Astrocyte (in vitro differentiated cells and primary cell): ENCODE measurements at regions not wholly inside any gene's neighbourhood (a gene's known extent, or its start where the extent isn't known, plus 50 kb on each side); places are given as distances from the start of the nearest gene placed in this dataset.

Experiments
- DNase-seq: peaks from one replicate; pipeline ENCODE4 v3.0.0-alpha.2; 2010; ENCODE audit warnings: low read depth
- FAIRE-seq: peaks from 2 replicates; lab custom pipeline; 2011; peaks lifted over from hg19 to GRCh38; lab: Jason Lieb, UNC
- H2AFZ ChIP-seq: 2 replicates; pipeline ENCODE4 v1.6.0; 2012; ENCODE audit warnings: low read depth, low read length, inconsistent platforms
- H3K27ac ChIP-seq: 2 replicates; pipeline ENCODE4 v1.5.1; 2011; ENCODE audit warnings: low read depth, low read length, inconsistent platforms
- H3K27me3 ChIP-seq: 2 replicates; pipeline ENCODE4 v1.6.0; 2011; ENCODE audit warnings: low read length, inconsistent platforms; ENCODE audit not compliant: insufficient read depth
- H3K36me3 ChIP-seq: 2 replicates; pipeline ENCODE4 v1.5.1; 2011; ENCODE audit warnings: low read length, inconsistent platforms; ENCODE audit not compliant: insufficient read depth
- H3K4me1 ChIP-seq: 2 replicates; pipeline ENCODE4 v1.5.1; 2011; ENCODE audit warnings: low read length, inconsistent platforms; ENCODE audit not compliant: insufficient read depth
- H3K4me2 ChIP-seq: 2 replicates; pipeline ENCODE4 v1.6.0; 2012; ENCODE audit warnings: low read length, inconsistent platforms
- H3K4me3 ChIP-seq: 2 replicates; pipeline ENCODE4 v1.5.1; 2011; ENCODE audit warnings: low read depth, mild to moderate bottlenecking, low read length, inconsistent platforms; ENCODE audit not compliant: insufficient read depth
- H3K79me2 ChIP-seq: 2 replicates; pipeline ENCODE4 v1.6.0; 2012; ENCODE audit warnings: mild to moderate bottlenecking, low read length, inconsistent platforms; ENCODE audit not compliant: insufficient read depth
- H3K9ac ChIP-seq: 2 replicates; pipeline ENCODE4 v1.6.0; 2012; ENCODE audit warnings: mild to moderate bottlenecking, low read length, inconsistent platforms
- H3K9me3 ChIP-seq: 2 replicates; pipeline ENCODE4 v1.5.1; 2012; ENCODE audit warnings: low read depth, mild to moderate bottlenecking, low read length, inconsistent platforms; ENCODE audit not compliant: insufficient read depth
- H4K20me1 ChIP-seq: 2 replicates; pipeline ENCODE4 v1.6.0; 2012; ENCODE audit warnings: low read length, inconsistent platforms; ENCODE audit not compliant: insufficient read depth
- H3K27ac Mint-ChIP-seq: one replicate; pipeline ENCODE4 v1.8.0; 2021; ENCODE audit warnings: mild to moderate bottlenecking, mixed read lengths; ENCODE audit not compliant: unreplicated experiment
- H3K27me3 Mint-ChIP-seq: one replicate; pipeline ENCODE4 v1.8.0; 2021; ENCODE audit warnings: low read depth, mixed read lengths; ENCODE audit not compliant: unreplicated experiment
- H3K36me3 Mint-ChIP-seq: one replicate; pipeline ENCODE4 v1.8.0; 2021; ENCODE audit warnings: low read depth, mixed read lengths; ENCODE audit not compliant: unreplicated experiment
- H3K4me1 Mint-ChIP-seq: one replicate; pipeline ENCODE4 v1.8.0; 2021; ENCODE audit warnings: low read depth, mixed read lengths; ENCODE audit not compliant: unreplicated experiment
- H3K4me3 Mint-ChIP-seq: one replicate; pipeline ENCODE4 v1.8.0; 2021; ENCODE audit warnings: mild to moderate bottlenecking, moderate library complexity, mixed read lengths; ENCODE audit not compliant: unreplicated experiment
- H3K9me3 Mint-ChIP-seq: one replicate; pipeline ENCODE4 v1.8.0; 2021; ENCODE audit warnings: mild to moderate bottlenecking, mixed read lengths; ENCODE audit not compliant: unreplicated experiment
- EZH2 ChIP-seq: IDR thresholded peaks from 2 replicates; pipeline ENCODE4 v1.6.1; 2012; ENCODE audit warnings: mild to moderate bottlenecking, low read length, inconsistent platforms; ENCODE audit not compliant: insufficient read depth
- TF ChIP-seq, protein P1 (sequence below): IDR thresholded peaks from 2 replicates; pipeline ENCODE4 v1.5.1; 2011; ENCODE audit warnings: low read depth, mild to moderate bottlenecking, inconsistent platforms, low read length, moderate library complexity; ENCODE audit not compliant: insufficient read depth

DNA sequence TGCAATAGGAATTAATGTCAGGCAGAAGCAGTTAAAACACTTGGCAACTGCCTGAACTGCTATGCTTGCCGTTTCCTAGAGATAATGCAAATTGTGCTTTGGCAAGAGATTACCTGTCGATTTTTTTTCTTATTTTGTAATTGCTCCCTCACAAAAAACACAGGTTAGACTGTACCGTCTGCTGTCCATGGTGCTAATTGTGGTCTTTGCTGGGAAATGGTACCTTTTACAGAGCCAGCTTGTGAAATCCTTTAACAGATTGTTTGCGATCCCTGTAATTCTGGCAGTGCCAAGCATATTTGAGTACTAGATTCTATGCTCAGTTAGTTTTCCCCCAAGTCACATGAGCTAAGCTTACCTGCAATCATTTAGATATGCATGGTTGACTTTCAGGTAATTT is 2125.8 kb upstream of the WWC1 start:
- H2AFZ ChIP-seq, result no peak overlapping the region
- no peaks in the 10 kb centered on the region for H3K27me3 ChIP-seq
- H3K27me3 Mint-ChIP-seq, result no peaks in the 10 kb centered on the region
- no peaks in the 10 kb centered on the region for H3K36me3 ChIP-seq
- no peak for FAIRE-seq
- H3K36me3 Mint-ChIP-seq, result no peaks in the 10 kb centered on the region
- H3K9me3 ChIP-seq, result no peaks in the 10 kb centered on the region
- no peak overlapping the region for H3K4me3 Mint-ChIP-seq
- H3K4me1 Mint-ChIP-seq, result no peaks in the 10 kb centered on the region
- H3K4me2 ChIP-seq, result no peak overlapping the region
- no peak for TF ChIP-seq EZH2
- TF ChIP-seq, protein P1, sequence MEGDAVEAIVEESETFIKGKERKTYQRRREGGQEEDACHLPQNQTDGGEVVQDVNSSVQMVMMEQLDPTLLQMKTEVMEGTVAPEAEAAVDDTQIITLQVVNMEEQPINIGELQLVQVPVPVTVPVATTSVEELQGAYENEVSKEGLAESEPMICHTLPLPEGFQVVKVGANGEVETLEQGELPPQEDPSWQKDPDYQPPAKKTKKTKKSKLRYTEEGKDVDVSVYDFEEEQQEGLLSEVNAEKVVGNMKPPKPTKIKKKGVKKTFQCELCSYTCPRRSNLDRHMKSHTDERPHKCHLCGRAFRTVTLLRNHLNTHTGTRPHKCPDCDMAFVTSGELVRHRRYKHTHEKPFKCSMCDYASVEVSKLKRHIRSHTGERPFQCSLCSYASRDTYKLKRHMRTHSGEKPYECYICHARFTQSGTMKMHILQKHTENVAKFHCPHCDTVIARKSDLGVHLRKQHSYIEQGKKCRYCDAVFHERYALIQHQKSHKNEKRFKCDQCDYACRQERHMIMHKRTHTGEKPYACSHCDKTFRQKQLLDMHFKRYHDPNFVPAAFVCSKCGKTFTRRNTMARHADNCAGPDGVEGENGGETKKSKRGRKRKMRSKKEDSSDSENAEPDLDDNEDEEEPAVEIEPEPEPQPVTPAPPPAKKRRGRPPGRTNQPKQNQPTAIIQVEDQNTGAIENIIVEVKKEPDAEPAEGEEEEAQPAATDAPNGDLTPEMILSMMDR, result no peak
- H3K79me2 ChIP-seq, result no peaks in the 10 kb centered on the region
- no peak overlapping the region for H3K9ac ChIP-seq
- no peak overlapping the region for H3K4me3 ChIP-seq
- no peak overlapping the region for H3K27ac ChIP-seq
- H3K27ac Mint-ChIP-seq, result no peak overlapping the region
- no peaks in the 10 kb centered on the region for H4K20me1 ChIP-seq
- no peak for DNase-seq
- H3K4me1 ChIP-seq, result no peaks in the 10 kb centered on the region
- no peaks in the 10 kb centered on the region for H3K9me3 Mint-ChIP-seq

DNA sequence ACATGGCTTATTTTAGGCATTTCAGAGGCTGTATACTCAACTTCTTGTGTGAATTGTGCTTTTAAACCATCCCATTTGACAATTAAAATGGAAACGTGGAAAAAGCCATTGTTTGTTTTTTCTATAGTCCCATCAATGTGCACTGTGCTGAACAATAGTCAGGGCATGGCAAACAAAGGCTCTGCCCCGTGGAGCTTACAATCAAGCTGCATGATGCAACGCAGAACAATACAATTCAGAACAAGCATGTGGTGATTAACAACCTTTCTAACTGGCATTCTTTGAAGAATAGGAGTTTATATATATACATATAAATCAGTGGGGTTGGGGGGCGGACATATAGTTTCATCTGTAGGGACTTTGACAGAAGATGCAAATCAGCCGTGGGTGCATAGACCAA is 2125.4 kb upstream of the WWC1 start:
- FAIRE-seq (no peak), DNase-seq (no peak)
- Mint-ChIP-seq H3K4me1 (no peaks in the 10 kb centered on the region), H3K4me3 (no peak overlapping the region), H3K27me3 (no peaks in the 10 kb centered on the region), H3K27ac (no peak overlapping the region), H3K9me3 (no peaks in the 10 kb centered on the region), H3K36me3 (no peaks in the 10 kb centered on the region)
- Histone ChIP-seq H3K36me3 (no peaks in the 10 kb centered on the region), H3K4me3 (no peak overlapping the region), H3K4me2 (no peak overlapping the region), H4K20me1 (no peaks in the 10 kb centered on the region), H2AFZ (no peak overlapping the region), H3K4me1 (no peaks in the 10 kb centered on the region), H3K27ac (no peak overlapping the region), H3K79me2 (no peaks in the 10 kb centered on the region), H3K9ac (no peak overlapping the region), H3K9me3 (no peaks in the 10 kb centered on the region), H3K27me3 (no peaks in the 10 kb centered on the region)
- TF ChIP-seq EZH2, result no peak
- TF ChIP-seq, protein P1, result no peak

DNA sequence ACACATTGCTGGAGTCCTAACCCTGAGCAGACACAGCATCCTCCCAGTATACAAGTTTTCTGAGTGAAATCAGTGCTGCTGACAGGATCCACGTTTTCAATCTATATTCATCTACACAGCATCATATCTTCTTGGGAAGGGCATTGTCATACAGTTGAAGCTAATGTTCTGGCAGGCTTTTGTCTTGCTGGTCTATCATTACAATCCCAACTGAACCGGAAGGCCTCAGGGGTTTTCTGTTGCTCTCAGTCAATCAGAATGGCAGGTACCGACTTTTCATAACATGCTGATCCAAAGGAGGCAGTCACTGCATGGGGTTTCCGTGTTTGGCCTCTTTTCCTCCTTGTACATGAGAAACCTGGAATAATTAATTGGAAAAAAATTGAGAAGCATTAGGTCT is 2118.8 kb upstream of the WWC1 start:
- Histone ChIP-seq H3K27ac (no peak overlapping the region), H3K9me3 (no peaks in the 10 kb centered on the region), H2AFZ (no peak overlapping the region), H3K4me1 (no peaks in the 10 kb centered on the region), H3K27me3 (no peaks in the 10 kb centered on the region), H3K4me2 (no peak overlapping the region), H3K4me3 (no peak overlapping the region), H3K9ac (no peak overlapping the region), H3K36me3 (no peaks in the 10 kb centered on the region), H4K20me1 (no peaks in the 10 kb centered on the region), H3K79me2 (no peaks in the 10 kb centered on the region)
- TF ChIP-seq EZH2, result no peak
- TF ChIP-seq, protein P1, result no peak
- Mint-ChIP-seq H3K9me3 (no peaks in the 10 kb centered on the region), H3K36me3 (no peaks in the 10 kb centered on the region), H3K27ac (no peak overlapping the region), H3K4me3 (no peak overlapping the region), H3K4me1 (no peaks in the 10 kb centered on the region), H3K27me3 (no peaks in the 10 kb centered on the region)
- DNase-seq (no peak), FAIRE-seq (no peak)
